KG1 (cell line): ENCODE measurements at regions not wholly inside any gene's neighbourhood (a gene's known extent, or its start where the extent isn't known, plus 50 kb on each side); places are given as distances from the start of the nearest gene placed in this dataset.
"Not testable (repeated sequence)": the region's sequence is repeated elsewhere in the genome, so short reads cannot be mapped to it uniquely, and the experiment has no call there.

Experiments
- DNase-seq: peaks from one replicate; lab custom pipeline; 2025; lab: John Stamatoyannopoulos, UW

DNA sequence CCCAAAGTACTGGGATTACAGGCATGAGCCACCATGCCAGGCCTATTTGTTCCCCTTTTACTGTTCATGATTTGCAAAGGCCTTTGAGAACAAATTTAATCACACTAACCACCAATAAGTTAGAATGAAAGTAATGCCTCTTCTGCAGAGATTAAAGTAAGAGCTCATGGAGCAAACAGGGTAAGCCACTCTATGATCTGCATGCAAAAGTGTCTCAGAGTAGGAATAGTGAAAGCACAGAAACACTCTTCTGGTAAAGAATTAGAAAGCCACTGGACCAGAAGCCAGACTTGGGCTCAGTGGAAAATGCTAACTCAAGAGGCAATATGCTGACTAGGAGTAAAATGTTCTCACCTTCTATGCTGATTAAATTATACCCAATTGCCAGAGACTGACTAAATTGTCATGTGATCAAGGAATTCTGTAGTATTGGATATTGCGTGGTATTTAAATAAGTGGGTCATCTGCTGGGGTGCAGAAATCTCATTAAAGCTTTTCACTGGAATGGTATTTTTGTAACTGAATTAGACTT, 235.3 kb upstream of the ERBB4 start:
- DNase-seq = no peak

DNA sequence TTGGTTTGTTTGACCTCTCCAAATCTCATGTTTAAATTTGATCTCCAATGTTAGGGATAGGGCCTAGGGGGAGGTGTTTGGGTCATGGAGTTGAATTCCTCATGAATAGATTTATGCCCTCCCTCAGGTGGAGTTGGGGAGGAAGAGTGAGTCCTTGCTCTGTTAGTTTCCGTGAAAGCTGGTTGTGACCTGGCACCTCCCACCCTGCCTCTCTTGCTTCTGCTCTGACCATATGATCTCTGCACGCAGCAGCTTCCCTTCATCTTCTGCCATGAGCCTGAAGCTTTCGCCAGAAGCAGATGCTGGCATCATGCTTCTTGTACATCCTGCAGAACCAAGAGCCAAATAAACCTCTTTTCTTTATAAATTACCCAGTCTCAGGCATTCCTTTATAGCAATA, 231.6 kb upstream of the ERBB4 start:
- DNase-seq = no peak

DNA sequence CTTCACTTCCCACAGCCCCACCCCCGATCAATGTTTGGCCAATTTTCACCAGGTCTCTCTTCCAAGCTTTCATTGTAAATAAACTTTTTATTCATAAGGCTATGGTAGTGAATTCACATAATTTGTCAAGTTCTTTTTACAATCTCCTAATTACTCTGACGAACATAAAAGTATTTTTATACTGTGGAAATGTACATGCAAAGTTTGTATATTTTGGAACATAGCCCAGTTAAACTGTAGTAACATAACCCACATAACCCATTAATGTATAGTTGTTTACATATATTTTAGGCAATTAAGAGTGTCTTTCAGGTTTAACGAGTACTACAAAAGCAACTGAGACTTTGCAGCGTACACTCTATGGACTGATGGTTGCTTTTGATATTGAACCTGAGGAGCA, 228.3 kb upstream of the ERBB4 start:
- DNase-seq = no peak

DNA sequence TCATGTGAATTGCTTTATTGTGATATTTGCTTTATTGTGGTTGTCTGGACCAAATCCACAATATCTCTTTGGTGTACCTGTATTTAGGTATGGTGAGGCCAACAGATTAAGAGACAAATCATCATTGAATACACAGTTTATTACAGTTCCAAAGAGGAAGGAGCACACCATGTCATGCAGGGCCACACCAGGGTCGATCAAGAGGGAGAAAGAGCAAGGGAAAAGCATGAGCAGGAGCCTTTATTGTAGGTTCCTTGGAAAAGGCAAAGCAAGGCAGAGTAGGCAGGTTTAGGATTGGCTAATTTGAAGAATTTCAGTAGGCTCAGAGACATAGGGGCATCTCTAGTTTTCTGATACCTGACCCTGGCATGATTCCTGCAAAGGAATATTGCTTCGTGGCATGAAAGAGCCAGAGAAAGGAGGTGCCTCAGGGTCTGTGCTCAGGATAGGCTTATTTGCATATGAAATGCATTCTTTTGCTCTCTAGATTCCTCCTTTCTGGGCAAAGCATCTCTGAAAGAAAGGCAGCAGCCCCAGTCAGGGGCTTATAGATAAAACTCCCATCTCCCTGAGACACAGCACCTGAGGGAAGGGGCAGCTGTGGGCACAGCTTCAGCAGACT, 214.2 kb upstream of the ERBB4 start:
- no peak for DNase-seq

DNA sequence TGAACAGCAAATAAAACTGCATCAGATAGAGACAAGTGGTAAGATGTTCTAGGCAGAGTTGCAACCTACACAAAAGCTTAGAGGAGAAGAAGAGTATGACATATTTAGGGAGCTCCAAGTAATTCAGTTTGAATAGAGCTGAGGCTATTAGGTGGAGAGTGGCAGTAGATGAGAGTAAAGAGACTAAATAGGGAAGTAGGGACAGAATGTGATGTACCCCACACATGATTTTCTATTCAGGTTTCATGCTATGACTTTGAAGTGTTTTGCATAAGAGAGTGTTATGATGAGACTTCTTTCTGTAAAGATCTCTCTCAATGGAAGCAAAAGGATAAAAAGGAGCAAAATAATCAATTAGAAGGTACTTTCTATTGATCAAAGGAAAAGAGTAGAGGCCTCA, 206.8 kb upstream of the ERBB4 start:
- DNase-seq = no peak

DNA sequence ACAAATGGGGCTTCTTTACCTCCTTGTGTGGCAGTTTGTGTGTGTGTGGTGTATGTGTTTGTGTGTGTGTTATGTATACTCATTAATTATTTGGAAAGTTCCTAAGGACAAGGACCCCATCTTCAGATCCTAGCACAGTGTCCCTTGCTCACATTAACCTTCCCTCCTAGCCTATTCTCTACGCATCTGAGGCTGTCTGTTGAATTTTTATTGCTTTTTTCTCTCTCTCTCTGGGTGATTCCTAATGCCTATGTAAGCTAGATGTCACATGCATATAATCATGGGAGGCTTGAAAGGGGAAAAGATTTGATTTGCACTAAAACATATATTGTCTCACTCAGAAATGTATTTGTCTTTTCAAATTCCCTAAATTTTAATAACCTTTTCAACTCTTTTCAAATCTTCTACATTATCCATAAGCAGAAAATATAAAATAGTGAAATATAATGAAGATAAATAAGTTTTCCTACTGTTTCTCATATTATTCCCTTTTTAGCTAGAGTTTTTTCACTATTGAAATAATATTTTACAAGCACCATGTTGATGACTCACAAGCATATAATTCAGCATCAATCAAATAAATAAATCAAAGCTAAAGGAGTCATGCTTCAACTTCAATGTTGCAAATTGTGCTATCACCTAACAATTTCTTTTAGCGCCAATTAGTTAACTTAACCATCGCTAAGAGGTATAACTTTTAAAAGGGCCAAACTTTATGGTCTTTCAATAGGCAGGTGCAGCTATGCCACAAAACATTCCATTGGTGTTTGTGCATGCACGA, 199.0 kb upstream of the ERBB4 start:
- DNase-seq = no peak

DNA sequence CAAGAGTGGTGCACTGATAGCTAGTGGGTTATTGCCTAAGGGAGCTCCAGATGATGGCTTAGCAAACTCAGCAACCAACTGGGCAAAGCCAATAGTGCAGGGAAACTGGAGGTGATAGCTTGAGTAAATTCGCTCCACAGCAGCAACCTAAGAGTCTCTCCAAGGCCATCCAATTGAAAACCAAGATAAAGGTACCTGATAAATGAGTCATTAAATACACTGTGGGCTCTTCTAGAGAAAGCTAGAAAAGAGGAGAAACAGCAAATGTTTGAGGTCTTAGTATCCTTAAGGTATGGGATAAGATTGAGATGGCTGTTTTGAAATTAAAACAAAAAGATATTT, 197.8 kb upstream of the ERBB4 start:
- DNase-seq = no peak

DNA sequence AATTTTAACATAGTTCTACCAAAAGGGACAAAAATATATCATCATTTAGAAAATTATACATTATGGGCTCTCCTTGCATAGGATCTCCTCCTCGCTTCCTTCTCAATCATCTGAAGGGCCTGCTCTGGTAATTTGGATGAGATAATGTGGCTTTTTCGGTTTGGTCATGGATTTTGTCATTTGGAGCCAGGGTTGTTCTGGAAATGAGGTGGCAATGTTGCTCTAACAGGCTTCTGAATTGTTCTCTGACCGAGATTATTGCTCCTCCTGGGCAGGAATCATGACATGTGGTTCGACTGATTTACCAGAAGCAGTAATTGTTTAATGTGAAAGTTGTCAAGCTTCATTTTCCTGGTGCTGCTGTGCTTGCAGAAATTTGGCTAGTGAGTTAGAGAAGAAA, 194.7 kb upstream of the ERBB4 start:
- DNase-seq = no peak

DNA sequence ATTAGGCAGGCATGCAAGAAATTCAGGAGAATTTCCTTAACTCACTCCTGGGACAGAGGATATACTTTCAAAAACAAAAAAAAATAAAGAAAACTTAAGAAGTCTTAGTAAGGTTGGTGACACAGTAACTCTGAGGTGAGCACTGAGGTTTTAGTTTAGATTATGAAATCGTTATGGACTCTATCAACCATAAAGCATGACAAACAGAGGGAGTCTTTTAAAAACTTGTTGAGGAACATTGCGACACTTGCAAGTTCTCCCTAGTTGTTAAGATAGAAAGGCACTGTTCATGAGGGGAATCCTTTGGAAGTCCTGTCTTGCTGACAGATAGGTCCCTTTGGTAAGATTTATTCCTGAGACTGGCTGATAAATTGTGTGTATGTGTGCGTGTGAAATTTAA, 194.3 kb upstream of the ERBB4 start:
- DNase-seq = no peak

DNA sequence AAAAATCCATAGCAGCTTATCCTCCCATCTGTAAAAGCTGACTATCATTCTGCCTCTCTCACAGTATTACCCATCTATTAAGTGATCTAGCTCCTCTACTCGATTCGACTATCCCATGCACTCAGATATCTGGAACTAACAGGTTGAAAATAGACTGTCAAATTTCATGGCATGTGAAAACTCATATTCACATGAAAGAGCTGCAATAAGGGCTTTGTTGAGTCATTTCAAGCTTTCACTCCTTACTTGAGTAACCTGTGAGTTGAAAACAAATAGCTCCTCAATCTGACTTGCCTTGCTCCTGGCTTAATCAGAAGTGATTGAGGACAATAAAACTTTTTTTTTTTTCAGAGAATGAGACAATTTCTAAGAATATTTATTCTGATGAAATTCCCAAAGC, 192.4 kb upstream of the ERBB4 start:
- no peak for DNase-seq

DNA sequence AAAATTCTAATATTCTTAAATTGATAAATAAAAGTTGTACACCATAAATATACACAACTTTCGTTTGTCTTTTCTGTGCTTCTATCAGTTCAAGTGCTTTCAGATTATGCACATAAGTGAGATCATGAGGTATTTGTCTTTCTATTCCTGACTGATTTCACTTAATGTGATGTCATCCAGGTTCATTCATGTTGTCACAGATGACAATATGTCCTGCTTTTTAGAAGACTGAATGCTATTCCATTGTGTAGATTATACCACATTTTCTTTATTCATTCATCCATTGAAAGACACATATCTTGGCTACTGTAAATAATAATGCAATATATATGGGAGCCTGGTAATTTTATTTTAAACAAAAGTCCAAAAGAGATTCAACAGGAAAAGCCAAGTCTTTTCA, 190.1 kb upstream of the ERBB4 start:
- no peak for DNase-seq

DNA sequence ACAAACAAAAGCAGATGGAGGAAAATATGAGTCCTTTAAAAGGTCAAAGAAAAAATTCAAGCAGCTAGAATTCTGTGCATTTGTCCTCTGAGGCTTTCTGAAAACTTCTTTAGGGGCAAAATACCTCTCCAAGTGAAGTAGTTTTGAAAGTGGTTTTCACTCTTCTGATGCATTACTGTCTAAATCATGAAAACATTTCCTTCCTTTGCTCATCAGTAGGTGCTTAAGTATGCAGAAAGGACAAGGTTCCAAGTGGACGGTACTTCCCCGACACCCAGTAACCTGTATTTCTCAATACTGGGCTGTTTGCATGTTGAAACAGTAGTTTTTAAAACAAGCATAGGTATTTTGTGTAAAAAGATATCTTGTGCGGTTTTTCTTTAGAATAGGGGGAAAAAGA, 189.1 kb upstream of the ERBB4 start:
- no peak for DNase-seq

DNA sequence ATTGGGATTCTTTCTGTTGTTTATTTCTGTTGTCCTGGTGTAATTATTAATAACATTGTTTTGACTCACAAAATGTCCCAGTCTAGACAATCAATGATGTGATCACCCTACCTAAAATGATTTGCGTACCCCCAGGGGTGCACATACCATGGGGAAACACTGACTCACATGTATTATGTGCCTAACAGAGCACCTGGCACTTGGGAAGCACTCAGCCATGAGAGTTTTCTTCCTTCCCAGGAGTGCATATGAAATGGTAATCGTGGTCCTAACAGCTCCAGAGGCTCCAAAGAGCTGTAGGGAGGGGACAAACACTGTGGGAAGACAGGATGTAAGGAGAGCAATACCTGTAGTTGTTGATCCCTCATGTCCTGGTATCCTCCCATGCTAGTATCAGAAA, 187.8 kb upstream of the ERBB4 start:
- DNase-seq = no peak

DNA sequence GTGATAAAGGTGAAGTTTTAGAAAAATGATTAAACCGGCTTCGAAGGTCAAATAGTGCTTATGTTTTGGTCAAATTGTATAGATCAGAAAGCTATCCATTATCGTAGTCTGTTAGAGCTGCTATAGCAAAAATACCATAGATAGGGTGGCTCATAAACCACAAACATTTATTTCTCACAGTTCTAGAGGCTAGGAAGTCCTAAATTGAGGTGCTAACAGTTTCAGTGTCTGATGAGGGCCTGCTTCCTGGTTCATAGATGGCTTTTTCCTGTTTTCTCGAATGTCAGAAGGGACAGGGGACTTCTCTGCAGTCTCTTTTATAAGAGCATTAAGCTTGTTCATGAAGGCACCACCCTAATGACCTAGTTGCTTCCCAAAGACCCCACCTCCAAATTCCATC, 186.6 kb upstream of the ERBB4 start:
- no peak for DNase-seq

DNA sequence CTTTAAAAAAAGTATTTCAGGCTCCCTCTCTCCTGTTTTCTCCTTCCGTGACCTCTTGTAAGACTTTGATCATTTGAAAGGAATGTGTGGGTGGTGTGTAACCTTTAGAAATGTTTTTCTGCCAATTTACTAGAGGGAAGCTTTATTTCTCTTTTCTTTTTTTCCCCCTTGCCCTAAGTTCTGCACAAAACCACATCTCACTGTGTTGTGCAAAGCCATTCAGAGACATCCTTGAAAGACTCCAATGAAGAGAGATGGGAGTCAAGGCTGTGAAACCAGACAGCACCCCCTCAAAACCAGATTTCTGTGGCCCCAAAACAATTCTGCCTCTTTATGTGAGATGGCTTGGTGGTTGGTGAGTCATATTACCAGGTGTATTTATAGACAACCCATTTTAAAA, 184.6 kb upstream of the ERBB4 start:
- DNase-seq = no peak

DNA sequence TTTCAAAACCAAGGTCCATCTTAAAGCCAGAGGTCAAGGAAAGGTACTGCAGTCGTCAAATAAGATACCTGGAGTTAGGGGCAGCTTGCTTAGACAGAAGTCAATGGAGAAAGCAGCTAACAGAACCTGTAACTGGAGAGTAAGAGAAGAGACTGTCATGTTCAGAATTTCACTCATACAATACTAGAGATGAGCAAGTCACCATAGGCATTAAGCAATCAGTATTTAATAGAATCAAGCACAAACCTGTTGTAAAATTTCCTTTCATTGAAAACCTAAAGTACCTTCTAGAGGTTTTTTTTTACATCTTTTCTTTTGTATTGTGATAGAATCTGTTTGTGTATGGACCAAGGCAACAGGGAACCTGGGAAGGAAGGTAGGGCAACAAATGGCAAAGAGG, 183.4 kb upstream of the ERBB4 start:
- DNase-seq = no peak

DNA sequence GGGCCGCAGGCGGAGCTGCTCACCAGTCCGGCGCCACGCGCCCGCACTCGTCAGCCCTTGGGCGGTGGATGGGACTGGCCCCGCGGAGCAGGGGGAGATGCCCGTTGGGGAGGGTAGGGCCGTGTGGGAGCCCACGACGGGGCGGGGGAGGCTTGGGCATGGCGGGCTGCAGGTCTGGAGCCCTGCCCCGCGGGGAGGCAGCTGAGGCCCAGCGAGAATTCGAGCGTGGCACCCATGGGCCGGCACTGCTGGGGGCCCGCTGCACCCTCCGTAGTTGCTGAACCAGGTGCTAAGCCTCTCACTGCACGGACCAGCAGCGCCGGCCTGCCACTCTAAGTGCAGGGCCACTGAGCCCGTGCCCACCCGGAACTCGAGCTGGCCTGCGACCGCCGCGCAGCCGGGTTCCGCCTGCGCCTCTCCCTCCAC, 182.4 kb upstream of the ERBB4 start:
- DNase-seq = no peak

DNA sequence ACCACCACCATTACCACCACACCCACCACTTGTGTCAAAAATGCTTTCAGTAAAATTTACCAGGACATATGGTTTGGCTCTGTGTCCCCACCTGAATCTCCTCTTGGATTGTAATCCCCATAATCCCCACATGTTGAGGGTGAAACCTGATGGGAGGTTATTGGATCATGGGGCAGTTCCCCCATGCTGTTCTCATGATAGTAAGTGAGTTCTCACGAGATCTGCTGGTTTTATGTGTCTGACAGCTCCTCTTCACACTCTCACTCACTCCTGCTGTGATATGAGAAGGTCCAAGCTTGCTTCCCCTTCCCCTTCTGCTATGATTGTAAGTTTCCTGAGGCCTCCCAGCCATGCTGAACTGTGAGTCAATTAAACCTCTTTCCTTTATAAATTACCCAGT, 176.8 kb upstream of the ERBB4 start:
- not testable (repeated sequence) for DNase-seq

DNA sequence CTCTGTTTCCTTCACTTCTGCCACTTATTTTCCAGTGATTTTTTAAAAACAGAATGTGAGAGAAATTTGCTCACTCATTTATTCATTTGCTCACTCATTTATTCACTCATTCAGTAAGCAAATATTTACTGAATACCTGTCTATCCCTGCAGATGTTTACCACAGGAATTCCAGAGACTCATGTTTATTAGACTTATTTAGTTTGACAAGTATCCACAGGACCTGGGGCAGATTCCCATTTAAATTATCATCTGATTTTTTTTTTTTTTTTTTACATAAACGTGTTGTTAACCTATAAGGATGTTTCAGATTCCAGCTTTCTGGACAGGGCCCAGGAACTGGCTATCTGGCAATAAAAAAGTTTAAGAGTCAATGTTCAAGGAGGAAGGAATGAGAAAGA, 175.1 kb upstream of the ERBB4 start:
- DNase-seq = no peak

DNA sequence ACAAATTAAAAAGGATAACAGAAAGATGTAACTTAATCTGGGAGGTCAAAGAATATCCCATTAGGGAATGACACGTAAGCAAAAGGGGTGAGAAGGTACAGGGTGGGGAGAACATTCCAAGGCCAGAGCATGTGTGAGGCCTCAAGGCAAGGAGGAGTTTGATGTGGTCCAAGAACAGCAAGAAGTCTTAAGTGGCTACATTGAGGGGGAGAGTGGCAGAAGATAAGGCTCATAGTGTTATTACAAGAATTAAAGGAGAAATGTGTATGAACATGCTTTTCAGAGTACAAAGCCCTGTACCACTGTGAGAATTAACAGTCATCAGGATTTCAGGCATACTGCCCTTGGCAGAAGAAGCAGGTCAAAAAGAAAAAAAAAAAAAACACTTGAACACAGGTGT, 174.4 kb upstream of the ERBB4 start:
- DNase-seq = no peak

DNA sequence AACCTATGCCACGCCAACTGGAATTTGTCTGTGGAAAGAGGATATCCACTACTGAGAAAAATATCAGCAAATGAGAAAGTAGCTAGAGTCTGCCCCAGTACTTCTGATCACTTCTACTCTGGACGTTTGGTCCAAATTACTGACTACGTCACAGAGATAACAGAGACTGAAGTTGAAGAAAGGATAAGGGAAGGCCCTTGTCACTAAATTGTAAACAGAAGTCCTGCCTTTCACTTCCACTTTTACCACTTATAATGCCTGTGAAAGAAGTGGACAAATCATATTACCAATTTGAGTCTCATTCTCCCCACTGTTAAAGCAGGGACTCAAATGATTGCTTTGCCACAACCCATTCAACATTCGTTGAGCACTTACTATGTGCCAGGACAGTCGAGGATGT, 173.9 kb upstream of the ERBB4 start:
- no peak for DNase-seq

DNA sequence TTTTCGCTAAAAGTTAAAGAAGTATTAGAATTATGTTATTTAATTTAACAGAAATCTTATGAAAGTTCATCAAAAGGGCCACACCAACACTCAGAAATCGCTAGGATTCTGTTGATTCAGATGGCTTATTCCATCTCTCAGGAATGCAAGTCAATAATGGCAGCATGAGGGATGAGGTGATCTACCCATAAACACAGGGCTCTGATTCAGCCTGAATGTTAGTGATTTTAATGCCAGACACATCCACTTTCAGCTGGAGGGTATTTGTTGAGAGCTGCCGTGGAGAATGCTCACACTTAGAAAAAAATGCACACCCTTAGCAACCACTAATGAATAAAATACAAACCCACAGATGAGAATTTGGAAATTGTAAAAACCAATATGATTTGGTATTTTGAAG, 173.3 kb upstream of the ERBB4 start:
- no peak for DNase-seq

DNA sequence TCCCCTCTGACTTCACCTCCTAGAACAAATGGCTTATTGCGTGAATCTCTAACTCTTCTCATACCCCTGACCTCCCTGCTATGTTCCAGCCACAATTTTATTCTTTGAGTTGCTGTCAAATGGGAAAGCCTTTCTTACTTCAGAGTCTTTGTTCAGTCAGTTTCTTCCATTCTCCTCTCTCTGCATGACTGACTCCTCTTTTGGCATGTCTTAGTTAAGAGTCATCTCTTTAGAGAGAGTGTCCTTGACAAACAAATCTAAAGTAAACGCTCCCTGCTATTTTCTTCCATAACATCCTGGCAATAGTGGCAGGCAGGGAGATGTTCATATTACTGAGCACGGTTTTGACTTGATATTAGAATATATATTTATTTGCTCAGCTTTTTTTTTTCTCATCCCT, 170.7 kb upstream of the ERBB4 start:
- DNase-seq = no peak

DNA sequence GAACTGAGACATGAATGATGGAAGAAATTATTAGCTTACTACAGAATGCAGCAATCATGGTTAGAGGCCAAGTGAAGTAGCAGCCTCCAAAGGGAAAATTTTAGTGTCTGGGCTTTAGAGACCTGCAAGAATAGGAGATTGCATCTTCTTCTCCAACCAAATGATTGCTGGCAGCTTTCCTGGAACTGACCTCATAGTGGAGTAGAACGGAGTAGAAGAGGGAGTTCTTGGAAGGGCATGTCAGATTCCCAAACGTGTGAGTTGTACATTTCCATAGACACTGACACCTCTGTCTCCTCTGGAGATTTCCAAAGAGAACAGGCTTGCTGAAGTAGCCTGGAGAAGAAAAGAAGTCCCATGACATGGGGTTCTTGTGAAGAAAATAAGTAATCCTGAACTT, 169.8 kb upstream of the ERBB4 start:
- no peak for DNase-seq
